Activated naive CD8-positive, alpha-beta T cell treated with anti-CD3 and anti-CD28 coated beads, Interleukin-2, amount 50 U/mL, for 16 hours (primary cell): ENCODE measurements at regions not wholly inside any gene's neighbourhood (a gene's known extent, or its start where the extent isn't known, plus 50 kb on each side); places are given as distances from the start of the nearest gene placed in this dataset.

ENCODE experiments used
- DNase-seq: peaks from one replicate; pipeline ENCODE4 v3.0.0-alpha.2; 2020; ENCODE audit warnings: low read depth, low spot score

- no peak for DNase-seq
Measured at GRCh38 chr2:161010503-161011015, 149.7 kb upstream of the TANK start.

- no peak for DNase-seq
Measured at GRCh38 chr2:161017780-161018470, 142.3 kb upstream of the TANK start.

GRCh38 chr2:161019311-161019710 is 140.9 kb upstream of the TANK start:
- DNase-seq, result no peak

- DNase-seq, result no peak
Measured at GRCh38 chr2:161020437-161020836, 139.8 kb upstream of the TANK start.

GRCh38 chr2:161028581-161028980 is 131.6 kb upstream of the TANK start:
- no peak for DNase-seq

- DNase-seq, result no peak
Measured at GRCh38 chr2:161029321-161029720, 130.9 kb upstream of the TANK start.

GRCh38 chr2:161030260-161031063 is 129.8 kb upstream of the TANK start:
- DNase-seq, result no peak

- no peak for DNase-seq
Measured at GRCh38 chr2:161031511-161031910, 128.7 kb upstream of the TANK start.

- no peak for DNase-seq
Measured at GRCh38 chr2:161032635-161033034, 127.6 kb upstream of the TANK start.

- DNase-seq, result no peak
Measured at GRCh38 chr2:161033059-161033660, 127.1 kb upstream of the TANK start.

- DNase-seq, result no peak
Measured at GRCh38 chr2:161036926-161037325, 123.3 kb upstream of the TANK start.

- no peak for DNase-seq
Measured at GRCh38 chr2:161039071-161039470, 121.2 kb upstream of the TANK start.

GRCh38 chr2:161041356-161041755 is 118.9 kb upstream of the TANK start:
- DNase-seq, result no peak

GRCh38 chr2:161042990-161043625 is 117.1 kb upstream of the TANK start:
- no peak for DNase-seq

- no peak for DNase-seq
Measured at GRCh38 chr2:161044095-161044865, 115.9 kb upstream of the TANK start.

- no peak for DNase-seq
Measured at GRCh38 chr2:161044921-161045320, 115.3 kb upstream of the TANK start.

GRCh38 chr2:161045726-161046125 is 114.5 kb upstream of the TANK start:
- no peak for DNase-seq

- DNase-seq, result no peak
Measured at GRCh38 chr2:161046876-161047275, 113.4 kb upstream of the TANK start.

- DNase-seq, result no peak
Measured at GRCh38 chr2:161048317-161048716, 111.9 kb upstream of the TANK start.

GRCh38 chr2:161049559-161049958 is 110.7 kb upstream of the TANK start:
- DNase-seq, result no peak

GRCh38 chr2:161052214-161052613 is 108.0 kb upstream of the TANK start:
- DNase-seq, result no peak
